GM19023 (cell line): ENCODE measurements at regions not wholly inside any gene's neighbourhood (a gene's known extent, or its start where the extent isn't known, plus 50 kb on each side); places are given as distances from the start of the nearest gene placed in this dataset.

Experiments
- ATAC-seq: cut with Tn5 transposase; IDR thresholded peaks from one replicate; pipeline ENCODE4 v1.9.1; 2021; ENCODE audit warnings: mild to moderate bottlenecking, moderate library complexity; ENCODE audit not compliant: unreplicated experiment

DNA sequence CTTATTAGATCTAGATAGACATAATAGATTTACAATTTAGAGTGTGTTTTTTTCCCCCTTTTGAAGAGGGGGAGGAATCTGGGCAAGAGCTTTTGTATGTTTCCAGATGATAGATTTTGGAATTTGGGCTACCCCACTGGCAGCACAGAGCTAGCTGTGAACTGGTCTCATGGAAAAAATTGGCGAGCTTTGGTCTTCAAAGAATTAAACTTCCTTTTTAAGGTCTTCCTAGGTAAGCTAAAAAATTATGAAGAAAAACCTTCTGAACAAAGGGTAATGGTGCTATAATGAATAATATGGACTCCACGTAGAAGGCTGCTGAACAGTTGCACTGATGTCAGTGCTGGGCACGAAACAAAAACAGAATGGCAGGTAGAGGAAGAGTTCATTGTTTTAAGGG is 109.3 kb downstream of the ZIC5 start:
- ATAC-seq = no peak

DNA sequence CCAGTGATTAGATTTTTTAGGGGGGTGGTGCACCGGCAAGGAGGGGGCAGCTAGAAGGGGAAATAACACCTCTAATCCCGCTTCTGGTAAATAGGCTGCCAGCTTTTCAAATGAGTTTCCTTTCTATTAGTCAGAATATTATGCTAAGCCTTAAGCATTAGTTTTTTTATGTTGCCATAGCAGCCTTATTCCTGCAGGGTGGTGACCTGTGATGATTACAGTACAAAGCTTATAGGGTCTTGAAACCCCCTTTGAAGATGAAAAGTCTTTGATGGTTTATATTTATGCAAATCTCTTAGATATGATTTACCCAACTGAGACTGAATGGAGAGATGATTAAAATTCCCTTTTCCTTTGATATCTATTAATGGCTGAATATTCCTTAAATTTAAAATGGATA is 109.8 kb downstream of the ZIC5 start:
- no peak for ATAC-seq

DNA sequence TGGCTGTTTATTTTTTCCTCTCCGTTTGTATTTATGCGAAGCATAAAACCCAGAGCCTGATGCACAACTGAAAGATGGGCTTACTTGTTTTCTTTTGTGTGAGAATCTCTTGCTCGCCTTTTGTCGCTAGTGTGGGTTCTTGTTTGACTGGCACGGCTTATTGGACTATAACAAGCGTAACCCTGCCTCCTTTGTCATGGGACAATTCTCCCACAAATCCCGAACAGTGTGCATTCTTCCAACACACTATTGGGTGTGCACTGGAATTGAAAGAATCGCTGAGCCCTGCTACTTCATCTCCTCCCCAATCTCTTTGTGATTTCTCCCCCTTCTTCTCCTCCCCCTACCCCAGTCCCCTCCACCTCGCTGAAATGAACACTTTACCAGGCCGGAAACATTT is 110.8 kb downstream of the ZIC5 start:
- ATAC-seq = no peak

DNA sequence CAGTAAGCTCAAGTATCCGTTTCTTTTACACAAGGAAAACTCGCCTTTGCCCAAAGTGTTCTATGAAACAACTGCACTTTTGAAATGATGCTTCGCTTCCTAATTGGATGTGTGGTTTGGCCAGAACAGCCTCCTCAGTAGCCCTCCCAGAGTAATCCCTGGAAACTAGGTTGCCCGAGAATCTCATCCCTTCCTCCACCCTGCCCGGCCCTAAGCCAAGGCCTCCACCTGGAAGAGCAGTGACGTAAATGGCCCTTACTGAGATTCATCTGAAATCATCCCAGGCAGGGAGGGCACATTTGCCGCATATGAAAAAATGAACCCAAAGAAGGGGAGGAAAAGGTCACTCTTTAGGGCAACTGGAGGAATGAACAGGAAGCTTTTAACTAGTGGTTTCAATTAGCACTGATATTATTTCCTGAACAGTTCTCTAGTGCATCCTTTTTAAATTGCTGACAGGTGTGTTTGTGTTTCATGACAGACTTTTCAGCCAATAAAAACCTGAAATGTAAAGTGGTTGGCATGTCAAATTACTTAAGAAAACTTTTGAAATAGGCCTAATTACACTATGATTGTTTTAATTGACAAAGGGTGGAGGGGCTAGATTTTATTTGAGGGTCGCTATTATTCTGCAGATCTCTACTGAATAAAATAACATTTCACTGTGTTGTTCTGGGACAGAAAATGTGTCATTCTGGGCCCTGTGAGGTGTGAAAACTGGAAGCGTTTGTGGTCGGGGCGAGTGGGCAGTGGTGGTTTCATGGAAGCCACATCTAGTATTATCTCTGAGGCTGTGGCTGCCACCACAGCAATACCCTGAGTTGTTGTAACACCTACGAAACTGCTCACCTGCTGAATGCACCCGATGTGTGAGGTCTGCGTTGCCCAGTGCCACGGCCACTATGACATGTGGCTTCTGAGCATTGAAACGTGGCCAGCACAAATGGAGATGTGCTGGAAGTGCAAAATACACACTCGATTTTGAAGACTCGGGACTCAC is 112.1 kb downstream of the ZIC5 start:
- peak; percentile 87 for ATAC-seq

DNA sequence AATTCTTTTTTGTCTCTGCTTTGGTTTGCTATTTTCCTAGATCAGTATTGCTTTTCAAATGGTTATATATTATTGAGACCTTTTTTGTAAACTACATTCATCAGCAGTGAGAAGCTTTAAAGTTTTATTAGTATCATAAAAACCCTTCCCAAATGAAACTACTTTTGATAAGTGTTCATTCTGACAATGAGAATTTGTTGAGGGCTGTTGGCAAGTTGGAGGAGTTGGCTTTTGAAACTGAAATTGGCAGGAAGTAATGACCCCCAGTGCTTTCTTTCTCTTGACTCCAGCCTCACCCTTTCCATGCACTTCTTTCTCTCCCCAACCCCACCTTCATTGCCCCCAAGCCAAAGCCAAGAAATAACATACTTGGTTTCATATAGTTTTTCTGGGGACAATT is 113.8 kb downstream of the ZIC5 start:
- ATAC-seq = no peak

DNA sequence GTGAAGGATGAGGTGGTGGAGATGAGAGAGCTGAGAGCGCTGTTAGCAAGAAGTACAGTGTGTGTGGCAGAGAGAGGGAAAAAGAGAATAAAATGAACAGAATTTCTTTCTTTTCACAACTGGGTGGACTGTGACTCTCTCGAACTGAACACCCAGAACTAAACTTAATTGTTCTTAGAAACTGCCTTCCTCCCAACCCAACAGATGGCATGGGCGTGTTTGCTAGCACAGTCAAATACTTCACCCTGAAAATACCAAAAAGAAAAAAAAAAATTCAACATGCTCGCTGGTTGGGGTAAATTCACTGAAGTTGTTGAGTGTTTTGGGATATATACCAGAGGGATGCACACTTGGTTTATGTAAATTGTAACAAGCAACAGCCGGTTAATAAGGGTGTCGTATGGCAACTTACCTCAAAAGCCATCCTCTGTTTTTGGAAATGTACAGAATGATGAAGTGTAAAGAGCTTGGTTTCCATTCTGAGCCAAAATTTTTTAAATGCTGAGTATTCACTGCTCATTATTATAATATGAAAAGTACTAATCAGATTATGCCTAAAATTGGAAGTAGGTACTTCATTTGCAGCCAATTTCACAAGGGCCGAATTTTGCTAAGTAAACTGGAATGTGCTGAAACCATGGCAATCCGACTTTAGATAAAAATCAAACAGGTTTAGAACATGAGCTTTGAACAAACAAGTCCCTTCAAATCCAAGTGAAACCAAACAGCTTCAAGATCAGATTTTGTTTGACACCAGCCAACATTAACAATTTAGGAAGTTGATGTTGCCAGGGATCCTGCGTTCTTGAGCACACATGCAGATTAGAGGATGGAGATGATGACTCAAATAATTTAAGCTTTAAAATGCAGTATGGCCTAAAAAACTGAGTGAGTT is 115.8 kb downstream of the ZIC5 start:
- ATAC-seq = no peak

DNA sequence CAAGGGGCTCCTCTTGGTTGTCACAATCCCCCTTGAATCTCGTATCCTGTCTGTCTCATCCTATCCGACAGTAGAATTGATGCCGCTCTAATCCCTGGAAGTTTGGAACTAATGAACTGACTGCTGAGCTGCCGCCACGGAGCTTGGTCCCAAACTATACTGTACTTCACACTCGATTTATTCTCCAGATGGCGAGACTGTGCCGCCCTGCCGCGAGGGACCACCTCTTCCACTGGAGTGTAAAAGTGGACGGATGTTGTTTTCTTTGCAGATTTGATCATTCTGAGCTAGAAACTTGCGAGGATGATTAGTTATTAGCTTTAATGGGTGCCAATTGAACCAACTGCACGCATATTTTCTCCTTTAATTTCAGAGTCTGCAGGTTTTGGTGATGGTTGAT is 117.2 kb downstream of the ZIC5 start:
- no peak for ATAC-seq

DNA sequence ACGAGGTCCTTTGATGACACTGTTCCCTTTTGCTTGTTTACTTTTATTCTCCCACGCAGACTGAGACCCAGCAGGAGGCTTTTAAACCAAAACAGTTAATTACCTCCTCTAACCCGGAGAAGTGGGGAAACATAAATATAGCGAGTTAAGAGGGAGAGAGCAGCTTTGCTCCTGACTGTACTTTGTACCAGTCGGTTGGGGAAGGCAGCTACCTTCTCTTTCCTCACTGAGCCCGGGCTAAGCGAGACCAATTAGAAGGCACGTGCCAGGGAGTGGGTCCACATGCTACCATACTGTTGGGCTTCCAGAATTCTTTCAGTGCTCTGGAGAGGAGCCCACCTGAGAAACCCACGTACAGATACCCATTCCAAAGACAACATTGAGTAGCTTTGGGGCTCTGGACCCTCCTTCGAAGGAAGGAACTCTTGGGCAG is 124.2 kb downstream of the ZIC5 start:
- ATAC-seq = no peak

DNA sequence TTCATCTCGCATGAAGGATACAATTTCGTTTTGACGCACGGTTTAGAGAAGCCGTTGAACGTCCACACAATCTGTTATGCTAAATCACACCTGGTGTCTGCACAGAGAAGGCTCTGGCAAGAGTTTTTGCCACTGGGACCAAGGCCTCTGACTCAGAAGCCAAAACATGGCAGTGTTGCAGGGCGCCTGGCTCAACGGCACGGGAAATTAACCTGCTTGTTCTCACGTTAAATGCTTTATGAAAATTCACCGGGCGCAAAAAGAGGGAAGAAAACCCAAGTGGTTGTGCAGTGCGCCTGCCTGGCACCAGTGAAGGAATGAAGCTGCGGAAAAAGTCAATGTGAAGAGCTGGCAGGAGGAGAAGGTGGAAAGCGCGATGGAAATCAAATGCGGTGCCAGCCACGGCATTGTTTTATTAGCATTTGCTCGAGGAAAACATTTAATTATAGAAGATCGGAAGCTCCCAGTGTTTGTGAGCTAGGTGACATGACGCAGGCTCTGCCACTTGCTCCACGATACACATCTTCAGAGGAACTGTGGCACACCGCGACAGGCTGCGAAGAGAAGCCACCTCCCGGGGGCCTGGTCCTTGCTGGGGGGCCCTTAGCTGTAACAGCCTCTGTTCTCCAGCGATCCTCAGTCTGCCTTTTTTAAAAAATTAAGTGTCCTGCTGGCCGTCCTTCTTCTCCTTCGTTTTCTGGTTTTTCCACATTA is 126.2 kb downstream of the ZIC5 start:
- no peak for ATAC-seq

DNA sequence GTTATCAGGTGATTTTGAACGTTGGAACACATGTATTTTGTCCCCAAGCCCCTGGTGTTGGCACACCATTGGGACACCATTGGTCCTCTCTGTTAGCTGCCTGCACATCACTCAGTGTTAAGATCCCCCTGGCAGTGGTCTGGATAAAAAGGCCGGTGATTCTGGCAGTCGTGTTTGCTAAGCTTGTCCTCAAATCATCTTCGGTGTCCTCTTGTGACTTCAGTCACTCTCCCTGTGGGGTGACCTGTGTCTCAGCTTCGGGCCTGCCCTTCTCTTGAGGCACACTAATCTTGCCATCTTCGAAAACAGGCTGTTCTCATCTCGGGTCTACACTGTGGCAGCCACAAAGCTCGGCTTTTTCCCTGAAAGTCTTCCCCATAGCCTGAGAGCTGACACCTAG is 127.1 kb downstream of the ZIC5 start:
- ATAC-seq = no peak

DNA sequence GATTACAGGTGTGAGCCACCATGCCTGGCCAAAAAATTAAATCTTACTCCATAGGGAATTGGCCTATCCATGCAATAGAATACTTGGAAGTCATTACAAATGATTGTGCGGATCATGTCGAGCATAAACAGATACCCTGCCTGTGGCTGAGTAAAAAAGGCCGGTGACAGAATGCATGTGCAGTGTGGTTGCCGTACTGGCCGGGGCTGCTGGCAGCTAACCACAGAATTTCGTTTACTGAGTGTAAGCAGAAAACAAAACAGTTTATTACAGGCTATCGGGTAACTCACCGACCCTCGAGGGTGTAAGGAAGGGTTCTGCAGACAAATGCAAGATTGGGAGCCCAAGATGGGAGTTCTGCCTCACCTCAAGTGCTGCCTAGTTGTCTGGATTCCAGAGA is 127.7 kb downstream of the ZIC5 start:
- no peak for ATAC-seq

DNA sequence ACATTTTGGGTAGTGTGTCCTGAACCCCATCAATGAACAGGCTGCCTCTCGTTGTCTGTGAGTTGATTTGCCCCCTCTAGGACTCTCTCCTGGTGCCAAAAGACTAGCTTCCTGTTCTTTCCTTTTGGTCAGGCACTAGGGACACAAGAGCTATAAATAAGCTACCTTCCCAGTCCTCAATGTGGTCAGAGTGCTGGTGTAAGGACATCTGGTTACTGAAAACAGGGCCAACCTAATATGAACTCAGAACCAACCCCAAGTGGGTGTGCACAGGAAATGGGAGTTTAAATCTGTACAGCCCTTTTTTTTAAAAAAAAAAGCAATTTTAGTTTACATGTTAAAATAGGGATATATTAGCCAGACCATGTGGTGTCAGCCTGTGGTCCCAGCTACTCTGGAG is 129.2 kb downstream of the ZIC5 start:
- ATAC-seq = no peak

DNA sequence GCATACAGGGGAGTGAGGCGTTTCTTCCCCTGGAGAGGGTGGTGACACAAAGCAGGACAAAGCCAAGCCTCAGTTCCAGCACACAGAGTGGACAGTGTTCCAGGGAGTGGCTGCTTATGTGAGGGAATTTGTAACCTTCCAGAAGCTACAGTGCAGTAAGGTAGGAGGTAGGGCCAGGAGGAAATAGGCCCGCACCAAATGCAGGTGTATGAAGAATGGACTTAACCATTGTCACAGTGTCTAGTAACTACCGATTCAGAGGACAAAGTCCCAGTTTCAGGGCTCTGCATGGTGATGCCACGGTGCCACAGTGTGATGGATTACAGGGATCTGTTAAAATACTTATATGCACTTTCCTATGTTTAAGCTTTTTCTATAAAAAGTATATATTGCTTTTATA is 135.3 kb downstream of the ZIC5 start:
- no peak for ATAC-seq

DNA sequence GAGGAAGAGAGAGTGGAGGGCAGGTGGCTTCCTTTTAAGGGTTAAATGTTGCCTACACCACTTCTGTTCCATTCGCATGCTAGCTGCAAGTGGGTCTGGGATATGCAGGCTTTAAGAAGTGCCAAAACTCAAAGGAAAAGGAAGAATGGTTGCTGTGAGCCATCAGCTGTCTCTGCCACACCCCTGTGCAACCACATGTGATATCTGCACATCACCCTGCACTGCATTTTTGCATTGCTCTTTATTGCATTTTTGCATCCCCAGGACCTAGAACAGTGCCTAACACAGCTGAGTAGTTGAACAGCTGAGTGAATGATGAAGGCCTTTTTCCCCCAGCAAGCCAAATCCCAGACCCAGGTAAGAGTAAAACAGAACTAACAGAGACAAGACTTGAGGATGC is 136.1 kb downstream of the ZIC5 start:
- no peak for ATAC-seq

DNA sequence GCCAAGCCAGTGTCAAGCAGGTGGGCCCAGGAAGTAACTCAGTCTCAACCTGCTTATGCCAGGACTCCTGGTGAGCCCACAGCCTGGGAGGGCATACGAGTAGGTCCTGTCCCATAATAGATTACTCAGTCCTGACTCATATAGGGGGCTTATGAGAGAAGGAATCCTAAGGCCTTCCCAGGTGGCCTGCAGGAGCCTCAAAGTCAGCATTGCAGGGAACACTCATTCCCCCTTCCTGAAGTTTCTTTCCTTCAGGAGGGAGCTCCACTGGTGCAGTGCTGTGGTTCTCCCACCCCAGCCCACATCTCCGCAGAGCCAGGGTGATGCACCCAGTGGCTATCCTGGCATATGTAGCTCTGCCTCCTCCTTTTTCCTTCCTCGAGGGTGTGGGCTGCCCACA is 137.3 kb downstream of the ZIC5 start:
- ATAC-seq = no peak

DNA sequence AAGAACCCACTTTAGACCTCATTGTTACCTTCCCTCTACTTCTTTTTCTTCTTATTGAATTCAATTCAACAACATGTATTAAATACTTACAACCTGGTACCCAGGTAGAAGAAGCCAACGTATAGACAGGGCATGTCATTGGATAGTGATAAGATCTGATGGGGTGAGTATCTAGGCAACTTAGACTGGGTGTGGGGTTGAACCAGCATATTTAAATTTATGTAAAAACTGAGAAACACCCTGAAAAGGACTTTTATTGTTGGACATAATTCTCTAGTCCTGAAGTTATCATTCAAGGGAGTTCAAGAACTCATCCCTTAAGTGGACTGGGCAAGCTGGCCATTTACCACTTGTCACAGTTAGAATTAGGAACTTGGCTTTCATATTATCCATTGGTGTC is 139.2 kb downstream of the ZIC5 start:
- ATAC-seq = no peak

DNA sequence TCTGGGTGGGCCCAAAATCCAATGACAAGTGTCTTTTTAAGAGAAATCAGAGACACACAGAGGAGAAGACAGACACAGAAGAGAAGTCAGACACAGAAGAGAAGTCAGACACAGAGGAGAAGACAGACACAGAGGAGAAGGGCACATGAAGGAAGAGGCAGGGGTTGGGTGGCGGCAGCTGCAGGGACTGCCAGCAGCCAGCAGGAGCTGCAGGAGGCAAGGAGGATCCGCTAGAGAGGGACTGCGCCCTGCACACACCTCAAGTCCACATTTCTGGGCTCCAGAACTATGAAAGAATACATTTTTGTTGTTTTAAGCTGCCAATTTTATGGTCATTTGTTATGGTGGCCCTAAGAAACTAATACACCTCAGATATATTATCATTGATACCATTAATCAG is 140.6 kb downstream of the ZIC5 start:
- no peak for ATAC-seq

DNA sequence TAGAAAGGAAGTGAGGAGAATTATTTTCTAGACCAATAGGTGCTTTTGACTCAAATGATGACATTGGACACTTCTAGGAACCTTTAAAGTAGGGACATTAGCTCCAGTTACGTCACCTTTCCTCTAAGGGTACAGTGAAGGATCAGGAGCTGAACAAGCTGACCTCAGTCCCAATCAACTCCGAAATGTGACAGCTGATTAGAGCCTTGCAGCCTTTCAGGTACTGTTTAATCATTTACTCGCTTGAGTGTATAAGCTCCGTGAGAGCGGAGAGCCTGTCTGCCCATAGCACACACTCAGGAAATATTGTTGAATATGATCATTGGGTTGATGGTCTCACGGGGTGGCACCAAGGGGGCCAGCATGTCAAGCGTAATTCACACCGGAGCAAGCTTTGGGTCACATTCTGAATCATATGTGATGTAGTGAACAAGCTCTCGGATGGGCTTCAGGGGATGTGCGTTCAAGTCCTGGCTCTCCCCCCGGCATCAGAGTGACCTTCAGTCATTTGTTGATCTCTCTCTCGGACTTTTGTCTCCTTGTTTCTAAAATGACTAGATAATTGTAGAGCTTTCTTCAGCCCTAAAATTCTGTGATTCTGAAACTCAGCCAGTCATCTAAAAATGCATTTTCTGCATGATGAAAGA is 141.9 kb downstream of the ZIC5 start:
- ATAC-seq = no peak

DNA sequence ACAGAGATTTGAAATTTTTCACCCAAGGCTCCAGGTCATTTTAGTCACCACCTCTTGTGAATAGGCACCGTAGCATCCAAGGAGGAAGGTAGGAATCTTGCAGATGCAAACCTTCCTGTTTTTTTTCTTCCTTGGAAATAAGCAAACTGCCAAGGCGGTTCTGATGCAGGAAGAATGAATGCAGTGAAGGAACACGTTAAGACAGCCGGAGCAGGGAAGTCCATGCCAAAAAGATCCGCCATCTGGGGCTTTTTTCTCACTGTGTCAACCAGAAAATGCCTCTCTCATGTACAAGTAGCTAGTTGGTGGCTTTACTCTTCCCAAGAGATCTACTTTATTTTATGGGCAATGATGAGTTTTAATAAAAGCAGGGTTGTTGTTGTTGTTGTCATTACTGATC is 142.4 kb downstream of the ZIC5 start:
- no peak for ATAC-seq

DNA sequence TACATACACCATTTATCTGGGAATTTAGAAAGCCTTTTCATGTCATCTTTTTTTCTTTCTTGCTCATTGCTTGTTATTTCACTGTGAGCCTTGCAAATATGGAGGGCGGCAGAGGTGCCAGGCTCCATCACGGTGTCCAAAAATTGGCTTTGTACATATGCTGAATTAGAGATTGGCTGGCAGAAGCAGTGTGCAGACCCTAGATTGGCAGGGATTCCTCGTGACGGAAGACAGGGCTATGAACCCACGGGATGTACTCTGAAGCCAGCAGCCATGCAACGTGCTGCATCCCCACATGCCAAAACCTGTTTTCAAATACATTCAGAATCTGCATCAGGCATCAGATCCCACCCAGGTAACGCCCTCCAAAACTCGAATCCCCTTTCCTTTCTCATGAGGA is 142.8 kb downstream of the ZIC5 start:
- no peak for ATAC-seq

DNA sequence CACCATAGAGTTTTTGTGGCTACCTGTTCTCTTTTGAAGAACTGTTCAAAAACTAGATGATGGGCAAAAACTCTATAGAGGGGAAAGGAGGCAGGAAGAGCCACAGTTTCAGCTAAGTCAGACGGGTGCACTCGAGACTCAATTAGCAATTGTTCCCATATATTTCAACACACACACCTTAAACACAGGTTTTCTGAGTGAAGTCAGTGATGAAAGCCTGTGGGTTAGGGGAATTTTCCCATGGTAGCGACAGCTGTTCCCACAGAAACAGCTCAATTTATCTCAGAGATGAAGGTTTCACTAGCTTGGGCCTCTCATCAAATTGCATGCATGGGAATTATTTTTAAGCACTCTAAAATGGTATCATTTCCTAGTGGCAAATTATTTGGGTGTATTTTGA is 143.4 kb downstream of the ZIC5 start:
- ATAC-seq = no peak
